Colonic mucosa (tissue), 4 donors: ENCODE measurements at regions not wholly inside any gene's neighbourhood (a gene's known extent, or its start where the extent isn't known, plus 50 kb on each side); places are given as distances from the start of the nearest gene placed in this dataset.

Experiments used
- DNase-seq: peaks from one replicate; pipeline ENCODE4 v3.0.0-alpha.2; 2020
- H3K27ac ChIP-seq: fragments of 200-600 bp; one replicate; pipeline ENCODE4 v1.8.0; 2021
- H3K27me3 ChIP-seq: fragments of 200-600 bp; one replicate; pipeline ENCODE4 v1.8.0; 2021
- H3K36me3 ChIP-seq: fragments of 200-600 bp; one replicate; pipeline ENCODE4 v1.8.0; 2021
- H3K4me1 ChIP-seq: fragments of 200-600 bp; one replicate; pipeline ENCODE4 v1.8.0; 2021; ENCODE audit warnings: mild to moderate bottlenecking
- H3K4me3 ChIP-seq: fragments of 200-600 bp; one replicate; pipeline ENCODE4 v1.8.0; 2021
- H3K9ac ChIP-seq, 2 donors: one replicate each; pipeline ENCODE4 v1.7.0; 2013; ENCODE audit warnings: control low read depth in 2 of 2, low read depth in 2 of 2, low read length in 2 of 2
- H3K9me3 ChIP-seq: fragments of 200-600 bp; one replicate; pipeline ENCODE4 v1.8.0; 2021
- intact Hi-C: fragments of 100-400 bp; cut with DNase I; formaldehyde crosslinking; loops from one replicate; pipeline ENCODE4 v1.14.1; 2022
- TF ChIP-seq, protein P1 (sequence below): fragments of 200-600 bp; IDR thresholded peaks from one replicate; pipeline ENCODE4 v1.8.0; 2022; ENCODE audit warnings: antibody characterized with exemption, mild to moderate bottlenecking
- donor health status: healthy.
- donor health status: DM: no; HTN: no; CAD: no.
- donor health status: DM: no; HTN: no; CAD: no.

DNA sequence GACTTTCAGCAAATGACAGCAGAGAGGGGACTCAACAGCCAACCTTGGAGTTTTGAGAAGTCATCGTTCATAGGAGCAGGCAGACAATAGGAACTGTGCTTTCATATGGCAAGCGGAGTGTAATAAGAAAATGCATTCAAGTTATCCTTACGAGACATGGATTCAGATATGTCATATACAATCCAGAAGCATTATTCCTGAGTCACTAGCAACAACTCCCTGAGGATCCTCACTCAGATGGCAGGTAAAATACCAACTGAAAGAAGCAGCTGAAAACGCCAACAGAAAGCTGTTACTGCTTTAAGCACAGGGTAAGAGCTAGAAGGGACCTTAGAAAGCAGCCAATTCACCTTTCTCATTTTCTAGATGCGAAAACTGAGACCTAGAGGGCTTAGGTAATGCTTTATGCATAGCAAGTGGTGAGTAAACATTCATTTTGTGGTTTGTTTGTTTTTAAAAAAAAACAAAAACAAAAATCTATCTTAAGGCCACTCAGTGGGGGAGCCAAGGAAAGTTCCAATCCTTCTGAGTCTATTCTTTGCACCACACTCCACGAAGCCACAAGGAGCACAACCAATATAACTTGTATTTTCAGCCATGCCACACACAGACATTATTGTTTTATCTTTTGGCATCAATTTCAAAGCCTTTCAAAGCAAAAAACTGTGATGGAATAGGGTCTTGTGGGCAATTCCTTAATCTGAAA is 89.1 kb upstream of the RIOK3 start:
- TF ChIP-seq, protein P1, sequence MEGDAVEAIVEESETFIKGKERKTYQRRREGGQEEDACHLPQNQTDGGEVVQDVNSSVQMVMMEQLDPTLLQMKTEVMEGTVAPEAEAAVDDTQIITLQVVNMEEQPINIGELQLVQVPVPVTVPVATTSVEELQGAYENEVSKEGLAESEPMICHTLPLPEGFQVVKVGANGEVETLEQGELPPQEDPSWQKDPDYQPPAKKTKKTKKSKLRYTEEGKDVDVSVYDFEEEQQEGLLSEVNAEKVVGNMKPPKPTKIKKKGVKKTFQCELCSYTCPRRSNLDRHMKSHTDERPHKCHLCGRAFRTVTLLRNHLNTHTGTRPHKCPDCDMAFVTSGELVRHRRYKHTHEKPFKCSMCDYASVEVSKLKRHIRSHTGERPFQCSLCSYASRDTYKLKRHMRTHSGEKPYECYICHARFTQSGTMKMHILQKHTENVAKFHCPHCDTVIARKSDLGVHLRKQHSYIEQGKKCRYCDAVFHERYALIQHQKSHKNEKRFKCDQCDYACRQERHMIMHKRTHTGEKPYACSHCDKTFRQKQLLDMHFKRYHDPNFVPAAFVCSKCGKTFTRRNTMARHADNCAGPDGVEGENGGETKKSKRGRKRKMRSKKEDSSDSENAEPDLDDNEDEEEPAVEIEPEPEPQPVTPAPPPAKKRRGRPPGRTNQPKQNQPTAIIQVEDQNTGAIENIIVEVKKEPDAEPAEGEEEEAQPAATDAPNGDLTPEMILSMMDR: no peak
- Histone ChIP-seq H3K4me1 (no peaks in the 10 kb centered on the region), H3K27me3 (no peaks in the 10 kb centered on the region), H3K27ac (no peak overlapping the region), H3K9ac (no peak overlapping the region), H3K36me3 (no peaks in the 10 kb centered on the region), H3K9me3 (no peaks in the 10 kb centered on the region), H3K4me3 (no peak overlapping the region)
- no peak for DNase-seq
- intact Hi-C loops: no loop called here

DNA sequence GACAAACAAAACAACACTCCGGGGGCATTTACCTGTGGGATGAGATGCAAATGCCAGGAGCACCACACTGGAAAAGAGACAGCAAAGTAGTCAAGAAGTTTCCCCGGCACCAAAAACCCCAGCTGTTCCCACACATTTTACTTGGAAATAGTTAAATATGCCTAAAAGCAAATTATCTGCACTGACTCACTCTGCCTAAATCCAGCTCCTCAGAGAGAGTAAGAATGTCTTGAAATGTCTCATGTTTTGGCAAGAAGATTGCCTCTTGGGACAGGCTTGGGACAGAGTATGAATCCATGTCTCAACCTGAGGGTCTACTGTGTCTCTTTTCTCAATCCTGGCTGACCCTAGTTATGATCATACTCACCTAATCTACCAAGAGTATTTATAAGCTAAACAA is 87.5 kb upstream of the RIOK3 start:
- Histone ChIP-seq H3K9ac (no peak overlapping the region), H3K4me3 (no peak overlapping the region), H3K27me3 (no peaks in the 10 kb centered on the region), H3K9me3 (no peaks in the 10 kb centered on the region), H3K36me3 (no peaks in the 10 kb centered on the region), H3K27ac (no peak overlapping the region), H3K4me1 (no peaks in the 10 kb centered on the region)
- TF ChIP-seq, protein P1: no peak
- intact Hi-C loops: no loop called here
- no peak for DNase-seq

DNA sequence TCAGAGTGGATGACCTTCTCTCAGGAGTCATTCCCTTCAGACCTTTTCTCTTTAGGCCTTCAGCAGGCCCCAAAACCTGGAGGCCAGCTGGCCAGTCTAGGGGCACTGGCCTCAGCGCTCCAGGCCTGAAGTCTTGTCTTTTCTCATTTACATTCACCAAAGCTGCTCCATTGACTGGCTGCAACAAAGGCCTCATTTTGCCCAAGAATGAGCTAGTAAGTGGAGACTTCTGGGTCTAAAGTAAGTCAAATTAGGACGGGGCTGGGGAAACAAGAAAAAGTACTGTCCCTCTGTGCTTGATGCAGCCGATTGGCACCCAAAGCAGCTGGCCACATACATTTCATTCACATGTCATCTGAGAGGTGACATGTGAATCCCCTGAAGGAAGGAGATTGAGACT is 83.8 kb upstream of the RIOK3 start:
- H3K4me1 ChIP-seq: no peaks in the 10 kb centered on the region
- no peaks in the 10 kb centered on the region for H3K9me3 ChIP-seq
- TF ChIP-seq, protein P1: no peak
- H3K27me3 ChIP-seq: no peaks in the 10 kb centered on the region
- no peak overlapping the region for H3K4me3 ChIP-seq
- intact Hi-C loops: no loop called here
- DNase-seq: no peak
- H3K9ac ChIP-seq: no peak overlapping the region
- no peak overlapping the region for H3K27ac ChIP-seq
- no peaks in the 10 kb centered on the region for H3K36me3 ChIP-seq

DNA sequence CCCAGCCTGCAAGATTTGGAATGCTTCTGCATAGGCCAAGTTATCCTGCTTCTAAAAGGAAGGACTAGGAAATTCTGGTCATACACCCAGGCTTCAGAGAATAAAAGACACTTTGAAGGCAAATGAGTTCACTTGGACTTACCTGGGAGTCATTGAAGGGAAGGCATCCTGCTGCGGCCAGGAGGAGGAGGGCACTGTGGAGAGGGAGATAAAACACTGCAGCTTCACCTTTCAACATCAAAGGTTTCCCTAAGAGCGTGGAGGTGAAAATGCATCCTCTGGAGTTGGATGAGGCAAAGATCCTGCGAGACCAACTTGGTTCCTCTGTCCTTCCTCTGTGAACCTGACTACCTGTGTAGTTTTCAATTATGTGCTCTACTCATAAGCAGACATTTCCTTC is 79.5 kb upstream of the RIOK3 start:
- no peaks in the 10 kb centered on the region for H3K27me3 ChIP-seq
- intact Hi-C loops: no loop called here
- no peaks in the 10 kb centered on the region for H3K9me3 ChIP-seq
- H3K36me3 ChIP-seq: no peaks in the 10 kb centered on the region
- no peak overlapping the region for H3K9ac ChIP-seq
- H3K4me1 ChIP-seq: no peaks in the 10 kb centered on the region
- TF ChIP-seq, protein P1: no peak
- no peak overlapping the region for H3K4me3 ChIP-seq
- DNase-seq: no peak
- no peak overlapping the region for H3K27ac ChIP-seq

DNA sequence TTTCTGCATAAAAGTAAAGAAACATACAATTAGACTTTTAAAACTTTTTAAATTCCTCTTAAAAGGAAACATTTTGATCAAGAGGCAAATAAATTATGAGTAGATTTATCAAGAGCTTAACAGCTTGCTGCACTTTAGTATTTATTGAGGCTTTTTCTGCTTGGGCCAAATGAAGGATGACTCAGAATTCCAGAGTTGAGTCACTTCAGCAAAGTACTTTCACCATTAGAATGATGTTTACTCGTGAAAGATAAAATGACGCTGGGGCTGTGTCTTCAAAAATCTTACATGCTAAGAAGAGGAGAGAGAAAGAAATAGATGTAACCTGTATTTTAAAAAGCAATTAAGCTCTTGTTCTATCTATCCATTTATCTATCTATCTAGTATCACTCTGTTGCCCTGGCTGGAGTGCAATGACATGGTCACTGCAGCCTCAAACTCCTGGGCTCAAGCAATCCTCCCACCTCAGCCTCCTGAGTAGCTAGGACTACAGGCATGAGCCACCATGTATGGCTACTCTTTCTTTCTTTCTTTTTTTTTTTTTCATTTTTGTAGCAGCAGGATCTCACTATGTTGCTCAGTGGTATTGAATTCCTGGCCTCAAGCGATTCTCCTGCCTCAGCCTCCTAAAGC is 75.3 kb upstream of the RIOK3 start:
- intact Hi-C loops: loop anchor here (5.0 kb wide), 1 partner anchor 300 kb away; no protein-coding TSS in a partner anchor
- Histone ChIP-seq H3K36me3 (no peaks in the 10 kb centered on the region), H3K9me3 (no peaks in the 10 kb centered on the region), H3K27ac (no peak overlapping the region), H3K9ac (no peak overlapping the region), H3K4me1 (no peaks in the 10 kb centered on the region), H3K27me3 (no peaks in the 10 kb centered on the region), H3K4me3 (no peak overlapping the region)
- DNase-seq: no peak
- TF ChIP-seq, protein P1: no peak
